ENCODE measurements at regions not wholly inside any gene's neighbourhood (a gene's known extent, or its start where the extent isn't known, plus 50 kb on each side); places are given as distances from the start of the nearest gene placed in this dataset.

- TF ChIP-seq POLR2AphosphoS5 (IDR thresholded peaks at IDR 0.05) (no peak), EP300 (IDR thresholded peaks at IDR 0.05) (no peak), POLR2A (IDR thresholded peaks at IDR 0.05) (no peak), CTCF (IDR thresholded peaks at IDR 0.05) (no peak)
Observed at GRCh38 chr7:153470004-153470671, 582.1 kb upstream of the DPP6 start.
